GM19467 (cell line): ENCODE measurements at regions not wholly inside any gene's neighbourhood (a gene's known extent, or its start where the extent isn't known, plus 50 kb on each side); places are given as distances from the start of the nearest gene placed in this dataset.
"Not testable (repeated sequence)": the region's sequence is repeated elsewhere in the genome, so short reads cannot be mapped to it uniquely, and the experiment has no call there.

Experiments used
- ATAC-seq: cut with Tn5 transposase; IDR thresholded peaks from one replicate; pipeline ENCODE4 v1.9.1; 2021; ENCODE audit warnings: mild to moderate bottlenecking, moderate library complexity; ENCODE audit not compliant: unreplicated experiment

GRCh38 chr6:132060591-132060990, 109.4 kb upstream of the CCN2 start:
- no peak for ATAC-seq

GRCh38 chr6:132058975-132059374, 107.8 kb upstream of the CCN2 start:
- ATAC-seq = no peak

- ATAC-seq = no peak
Measured at GRCh38 chr6:132054525-132054924, 103.4 kb upstream of the CCN2 start.

- ATAC-seq = no peak
Measured at GRCh38 chr6:132053511-132053910, 102.3 kb upstream of the CCN2 start.

DNA sequence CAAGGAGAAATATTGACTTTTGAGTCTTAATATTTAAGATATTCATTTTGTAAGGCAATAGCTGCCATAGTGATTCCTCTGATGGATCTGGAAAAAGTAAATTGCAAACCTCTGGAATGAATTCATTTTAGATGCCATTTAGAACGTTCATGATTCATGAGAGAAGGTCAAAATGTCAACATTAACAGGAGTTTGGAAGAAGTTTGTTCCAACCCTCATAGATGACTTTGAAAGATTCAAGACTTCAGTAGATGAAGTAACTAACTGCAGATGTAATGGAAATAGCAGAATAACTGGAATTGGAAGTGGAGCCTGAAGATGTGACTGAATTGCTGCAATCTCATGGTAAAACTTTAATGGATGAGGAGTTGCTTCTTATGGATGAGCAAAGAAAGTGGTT, 100.9 kb upstream of the CCN2 start:
- ATAC-seq = no peak

- ATAC-seq = no peak
Measured at GRCh38 chr6:132045877-132046276, 94.7 kb upstream of the CCN2 start.

- ATAC-seq = no peak
Measured at GRCh38 chr6:132043148-132043547, 92.0 kb upstream of the CCN2 start.

GRCh38 chr6:132041706-132042105, 90.5 kb upstream of the CCN2 start:
- ATAC-seq = no peak

DNA sequence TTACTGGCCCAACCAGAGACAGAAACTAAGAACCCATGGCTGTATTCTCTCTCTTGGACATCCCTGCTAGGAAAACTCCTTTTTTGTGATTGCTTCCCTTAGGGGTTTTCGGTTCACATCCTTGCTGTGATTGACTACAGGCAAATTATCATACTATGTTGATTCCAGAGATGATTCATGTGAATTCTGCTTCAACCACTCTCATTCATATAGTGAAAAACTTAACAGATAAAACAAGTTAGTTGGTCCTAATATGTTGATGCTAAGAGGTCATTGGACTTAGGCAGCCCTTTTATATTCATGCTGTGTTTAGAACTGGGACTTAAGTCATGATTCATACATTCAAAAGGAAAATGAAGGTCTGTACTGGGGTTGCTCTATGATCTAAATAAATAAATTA, 76.9 kb upstream of the CCN2 start:
- ATAC-seq = no peak

GRCh38 chr6:132025468-132025867, 74.3 kb upstream of the CCN2 start:
- no peak for ATAC-seq

DNA sequence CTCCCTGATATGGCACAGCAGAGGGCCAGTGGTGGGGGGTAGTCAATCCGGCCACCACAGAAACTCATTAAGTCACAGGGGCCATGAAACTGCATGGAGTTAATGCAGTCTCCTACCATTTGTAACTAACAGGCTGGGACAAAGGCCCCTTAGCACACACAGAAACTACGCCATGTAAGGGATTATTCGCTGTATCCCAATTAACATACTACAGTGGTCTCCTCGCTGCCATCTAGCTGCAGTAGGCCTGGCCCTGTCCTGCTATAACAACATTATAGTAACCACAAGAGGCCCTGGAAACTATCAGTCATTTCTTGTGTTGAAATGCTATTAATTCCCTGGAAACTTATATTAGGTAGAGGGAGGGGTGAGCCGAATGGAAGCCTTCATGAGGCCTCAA, 72.3 kb upstream of the CCN2 start:
- no peak for ATAC-seq

GRCh38 chr6:132021552-132022375, 70.6 kb upstream of the CCN2 start:
- no peak for ATAC-seq

GRCh38 chr6:132020918-132021317, 69.7 kb upstream of the CCN2 start:
- not testable (repeated sequence) for ATAC-seq

- no peak for ATAC-seq
Measured at GRCh38 chr6:132020138-132020581, 69.0 kb upstream of the CCN2 start.

DNA sequence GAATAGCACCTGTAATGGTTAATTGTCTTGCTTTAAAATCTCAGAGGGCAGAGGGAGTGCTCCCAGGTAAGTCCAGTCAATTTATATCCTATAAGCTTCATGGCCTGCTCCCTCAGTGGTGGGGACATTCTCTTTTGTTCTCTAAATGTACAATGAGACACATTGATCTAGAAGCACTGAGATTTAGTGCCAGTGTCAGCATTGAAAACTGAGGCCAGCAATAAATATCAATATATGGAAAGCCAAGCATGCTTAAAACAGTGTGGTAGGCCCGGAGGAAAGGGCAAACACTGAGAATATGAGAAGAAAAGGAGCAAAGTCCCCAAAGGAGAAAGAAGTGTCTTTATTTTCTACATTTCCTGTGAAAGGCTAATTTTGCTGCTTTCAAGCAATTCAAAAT, 68.4 kb upstream of the CCN2 start:
- no peak for ATAC-seq

- no peak for ATAC-seq
Measured at GRCh38 chr6:132017942-132018341, 66.8 kb upstream of the CCN2 start.

DNA sequence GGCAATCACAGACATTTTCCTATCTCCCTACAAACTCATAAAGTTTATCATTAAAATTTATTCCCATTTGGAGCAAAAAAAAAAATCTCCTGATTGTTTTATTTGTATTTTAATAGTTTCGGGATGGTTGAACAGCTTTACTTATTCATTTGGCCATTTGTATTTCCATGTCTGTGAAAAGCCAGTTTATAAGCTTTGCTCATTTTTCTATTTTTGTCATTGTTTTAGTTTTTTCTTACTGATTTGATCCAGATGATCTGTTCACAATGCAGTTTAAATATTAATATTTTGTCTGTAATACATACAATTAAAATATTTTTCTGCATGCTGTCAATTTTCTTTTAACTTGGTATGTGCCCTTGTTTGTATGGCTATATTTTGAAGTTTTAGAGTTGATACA, 65.2 kb upstream of the CCN2 start:
- ATAC-seq = no peak

DNA sequence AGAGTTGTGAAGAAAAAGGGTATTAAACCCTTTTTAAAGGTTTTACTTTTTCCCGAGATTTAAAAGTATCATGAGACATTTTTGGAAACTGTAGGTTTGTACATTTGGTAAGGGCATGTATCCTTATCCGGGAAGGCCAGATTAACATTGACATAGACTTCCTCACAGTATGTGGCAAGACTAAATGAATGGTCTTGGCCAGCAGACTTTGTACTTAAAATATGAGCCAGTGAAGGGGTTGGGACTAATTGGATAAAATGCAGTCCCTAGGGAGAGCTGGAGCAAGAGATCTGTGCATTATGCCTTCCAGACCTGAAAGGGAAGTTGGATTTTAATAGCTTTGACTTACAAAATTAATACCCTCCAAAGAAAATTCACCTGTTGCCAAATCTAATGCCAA, 60.4 kb upstream of the CCN2 start:
- no peak for ATAC-seq

- ATAC-seq = no peak
Measured at GRCh38 chr6:132009175-132009574, 58.0 kb upstream of the CCN2 start.

- no peak for ATAC-seq
Measured at GRCh38 chr6:132007474-132008190, 56.5 kb upstream of the CCN2 start.

- ATAC-seq = no peak
Measured at GRCh38 chr6:132005178-132005577, 54.0 kb upstream of the CCN2 start.

DNA sequence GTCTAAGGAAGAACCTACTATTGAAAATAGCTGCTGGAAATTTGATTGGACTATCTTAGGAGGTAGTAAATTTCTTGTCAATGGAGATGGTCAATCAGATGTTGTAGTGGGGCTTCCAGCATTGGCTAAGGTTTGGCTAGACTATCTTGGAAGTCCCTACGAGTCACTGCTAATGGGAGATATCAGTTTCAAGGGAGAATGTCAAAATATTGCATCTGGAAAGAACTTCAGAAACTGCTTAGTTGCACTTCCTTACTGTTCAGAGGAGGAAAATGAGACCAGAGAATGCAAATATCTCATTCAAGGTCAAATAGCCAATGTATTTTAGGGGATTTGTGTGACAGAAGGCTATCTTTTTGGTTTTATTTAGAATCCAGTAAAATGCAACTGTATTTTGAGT, 53.5 kb upstream of the CCN2 start:
- ATAC-seq = no peak
